ENCODE measurements at regions not wholly inside any gene's neighbourhood (a gene's known extent, or its start where the extent isn't known, plus 50 kb on each side); places are given as distances from the start of the nearest gene placed in this dataset.

DNA sequence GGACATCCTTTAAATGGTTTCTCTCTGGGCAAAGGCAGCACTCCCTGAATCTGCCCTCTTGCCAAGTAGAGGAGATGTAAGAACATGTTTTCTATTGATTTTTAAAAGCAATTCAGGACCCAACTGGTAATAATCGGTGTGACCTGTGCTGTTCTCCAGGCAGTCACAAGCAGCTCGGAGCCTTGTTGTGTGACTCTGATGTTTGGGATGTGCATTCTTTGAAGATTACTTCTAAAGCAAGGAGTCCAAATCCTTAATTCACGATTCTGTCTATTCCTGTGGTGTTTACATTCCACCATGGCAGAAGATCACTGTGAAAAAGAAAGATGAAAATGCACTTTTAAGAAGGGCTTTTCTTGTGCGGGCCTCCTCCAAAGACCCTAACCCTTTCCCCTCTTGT is 122.3 kb upstream of the ZNF536 start:
- Histone ChIP-seq H3K9me3 (ENCODE audit: control insufficient read depth, insufficient read depth, low read length) (no peaks in the 10 kb centered on the region), H3K27ac (ENCODE audit: low read depth, low read length) (no peak overlapping the region), H3K79me2 (ENCODE audit: control insufficient read depth, low read length) (no peaks in the 10 kb centered on the region), H3K9me2 (replicated peaks; ENCODE audit: control insufficient read depth, low read length) (no peaks in the 10 kb centered on the region), H3K4me1 (ENCODE audit: control insufficient read depth, low read length) (no peaks in the 10 kb centered on the region), H3K4me3 (ENCODE audit: low read length) (no peak overlapping the region), H3K4me2 (ENCODE audit: low read length) (no peak overlapping the region), H3F3A (ENCODE audit: control insufficient read depth, insufficient read depth) (no peaks in the 10 kb centered on the region), H4K20me1 (ENCODE audit: control insufficient read depth, insufficient read depth, low read depth, low read length) (no peaks in the 10 kb centered on the region), H3K27me3 (ENCODE audit: control insufficient read depth, low read length) (no peaks in the 10 kb centered on the region), H3K36me3 (ENCODE audit: control insufficient read depth, low read length) (no peaks in the 10 kb centered on the region)
- no peak for TF ChIP-seq EZH2phosphoT487 (IDR thresholded peaks at IDR 0.05; ENCODE audit: borderline replicate concordance, low read length)
- TF ChIP-seq, protein P1, sequence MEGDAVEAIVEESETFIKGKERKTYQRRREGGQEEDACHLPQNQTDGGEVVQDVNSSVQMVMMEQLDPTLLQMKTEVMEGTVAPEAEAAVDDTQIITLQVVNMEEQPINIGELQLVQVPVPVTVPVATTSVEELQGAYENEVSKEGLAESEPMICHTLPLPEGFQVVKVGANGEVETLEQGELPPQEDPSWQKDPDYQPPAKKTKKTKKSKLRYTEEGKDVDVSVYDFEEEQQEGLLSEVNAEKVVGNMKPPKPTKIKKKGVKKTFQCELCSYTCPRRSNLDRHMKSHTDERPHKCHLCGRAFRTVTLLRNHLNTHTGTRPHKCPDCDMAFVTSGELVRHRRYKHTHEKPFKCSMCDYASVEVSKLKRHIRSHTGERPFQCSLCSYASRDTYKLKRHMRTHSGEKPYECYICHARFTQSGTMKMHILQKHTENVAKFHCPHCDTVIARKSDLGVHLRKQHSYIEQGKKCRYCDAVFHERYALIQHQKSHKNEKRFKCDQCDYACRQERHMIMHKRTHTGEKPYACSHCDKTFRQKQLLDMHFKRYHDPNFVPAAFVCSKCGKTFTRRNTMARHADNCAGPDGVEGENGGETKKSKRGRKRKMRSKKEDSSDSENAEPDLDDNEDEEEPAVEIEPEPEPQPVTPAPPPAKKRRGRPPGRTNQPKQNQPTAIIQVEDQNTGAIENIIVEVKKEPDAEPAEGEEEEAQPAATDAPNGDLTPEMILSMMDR (IDR thresholded peaks at IDR 0.05; ENCODE audit: low read depth, low read length, poor library complexity, severe bottlenecking) = no peak

DNA sequence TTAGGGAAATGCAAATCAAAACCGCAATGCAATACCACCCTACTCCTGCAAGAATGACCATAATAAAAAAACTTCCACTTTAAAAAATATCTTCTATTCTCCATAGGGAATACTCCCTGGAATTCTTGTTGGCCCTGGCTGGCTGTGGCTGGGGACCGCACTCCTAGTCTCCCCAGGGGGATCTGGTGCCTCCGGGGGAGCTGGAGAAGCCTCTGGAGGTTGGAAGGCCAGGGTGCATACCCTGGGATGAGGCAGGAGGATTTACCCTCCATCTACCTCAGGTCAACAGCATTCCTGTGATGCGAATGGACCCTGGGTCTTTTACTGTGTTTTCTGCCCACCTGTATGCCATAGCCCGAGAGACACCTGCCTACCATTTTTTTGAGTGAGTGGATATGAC is 120.0 kb upstream of the ZNF536 start:
- Histone ChIP-seq H3K27ac (ENCODE audit: low read depth, low read length) (no peak overlapping the region), H3K27me3 (ENCODE audit: control insufficient read depth, low read length) (no peaks in the 10 kb centered on the region), H3K79me2 (ENCODE audit: control insufficient read depth, low read length) (no peaks in the 10 kb centered on the region), H3K4me3 (ENCODE audit: low read length) (no peak overlapping the region), H3K4me2 (ENCODE audit: low read length) (no peak overlapping the region), H3K4me1 (ENCODE audit: control insufficient read depth, low read length) (no peaks in the 10 kb centered on the region), H3K9me3 (ENCODE audit: control insufficient read depth, insufficient read depth, low read length) (no peaks in the 10 kb centered on the region), H3K36me3 (ENCODE audit: control insufficient read depth, low read length) (no peaks in the 10 kb centered on the region), H4K20me1 (ENCODE audit: control insufficient read depth, insufficient read depth, low read depth, low read length) (no peaks in the 10 kb centered on the region), H3F3A (ENCODE audit: control insufficient read depth, insufficient read depth) (no peaks in the 10 kb centered on the region), H3K9me2 (replicated peaks; ENCODE audit: control insufficient read depth, low read length) (no peaks in the 10 kb centered on the region)
- no peak for TF ChIP-seq EZH2phosphoT487 (IDR thresholded peaks at IDR 0.05; ENCODE audit: borderline replicate concordance, low read length)
- TF ChIP-seq, protein P1 (IDR thresholded peaks at IDR 0.05; ENCODE audit: low read depth, low read length, poor library complexity, severe bottlenecking) = no peak

DNA sequence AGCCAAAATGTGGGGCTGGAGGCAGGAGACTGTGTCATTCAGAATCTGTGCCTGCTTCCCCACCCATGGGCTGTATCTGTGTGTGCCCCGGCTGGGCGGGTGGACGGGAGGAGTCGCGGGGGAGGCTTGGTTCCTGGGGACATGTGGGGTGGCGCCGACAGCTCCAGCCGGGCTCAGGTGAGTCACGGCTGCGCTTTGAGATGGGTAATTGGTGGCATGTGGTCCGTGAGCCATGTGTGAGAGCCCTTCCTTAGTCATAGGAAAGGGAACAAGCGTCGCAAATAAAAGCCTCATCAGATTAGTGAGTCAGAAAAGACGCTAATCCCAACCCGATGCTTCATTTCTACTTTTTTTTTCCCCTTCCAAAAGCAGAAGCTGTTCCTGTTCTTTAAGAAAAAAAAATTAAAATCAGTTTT is 118.6 kb upstream of the ZNF536 start:
- H3K79me2 ChIP-seq (ENCODE audit: control insufficient read depth, low read length) = no peaks in the 10 kb centered on the region
- no peaks in the 10 kb centered on the region for H3K4me1 ChIP-seq (ENCODE audit: control insufficient read depth, low read length)
- no peaks in the 10 kb centered on the region for H3K27me3 ChIP-seq (ENCODE audit: control insufficient read depth, low read length)
- H3K36me3 ChIP-seq (ENCODE audit: control insufficient read depth, low read length) = no peaks in the 10 kb centered on the region
- H3K9me2 ChIP-seq (replicated peaks; ENCODE audit: control insufficient read depth, low read length) = no peaks in the 10 kb centered on the region
- TF ChIP-seq EZH2phosphoT487 (IDR thresholded peaks at IDR 0.05; ENCODE audit: borderline replicate concordance, low read length) = no peak
- TF ChIP-seq, protein P1 (IDR thresholded peaks at IDR 0.05; ENCODE audit: low read depth, low read length, poor library complexity, severe bottlenecking) = no peak
- no peaks in the 10 kb centered on the region for H3F3A ChIP-seq (ENCODE audit: control insufficient read depth, insufficient read depth)
- H3K4me3 ChIP-seq (ENCODE audit: low read length) = no peak overlapping the region
- H3K27ac ChIP-seq (ENCODE audit: low read depth, low read length) = no peak overlapping the region
- H3K4me2 ChIP-seq (ENCODE audit: low read length) = no peak overlapping the region
- H3K9me3 ChIP-seq (ENCODE audit: control insufficient read depth, insufficient read depth, low read length) = no peaks in the 10 kb centered on the region
- H4K20me1 ChIP-seq (ENCODE audit: control insufficient read depth, insufficient read depth, low read depth, low read length) = no peaks in the 10 kb centered on the region

DNA sequence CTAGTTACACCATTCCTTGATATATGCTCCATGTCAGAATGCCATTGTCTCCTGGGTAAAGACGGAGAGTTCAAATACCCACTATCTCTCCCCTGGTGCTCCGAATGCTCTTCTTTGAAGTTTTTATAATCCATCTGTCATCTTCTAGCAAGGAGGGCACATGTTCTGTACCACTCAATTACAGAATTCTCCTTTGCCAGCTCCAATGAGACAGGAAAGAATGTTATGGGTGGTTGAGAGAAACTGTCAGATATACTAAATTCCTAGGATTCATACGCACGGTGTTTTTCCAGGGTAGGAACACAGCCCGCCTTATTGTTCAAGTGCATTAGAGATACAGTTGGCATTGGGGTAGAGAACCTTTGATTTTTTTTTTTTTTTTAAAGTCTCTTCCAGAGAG is 118.0 kb upstream of the ZNF536 start:
- H3K36me3 ChIP-seq (ENCODE audit: control insufficient read depth, low read length) = no peaks in the 10 kb centered on the region
- no peaks in the 10 kb centered on the region for H3K4me1 ChIP-seq (ENCODE audit: control insufficient read depth, low read length)
- no peaks in the 10 kb centered on the region for H3K9me3 ChIP-seq (ENCODE audit: control insufficient read depth, insufficient read depth, low read length)
- no peaks in the 10 kb centered on the region for H3K9me2 ChIP-seq (replicated peaks; ENCODE audit: control insufficient read depth, low read length)
- H3K4me3 ChIP-seq (ENCODE audit: low read length) = no peak overlapping the region
- no peaks in the 10 kb centered on the region for H3F3A ChIP-seq (ENCODE audit: control insufficient read depth, insufficient read depth)
- no peak overlapping the region for H3K27ac ChIP-seq (ENCODE audit: low read depth, low read length)
- TF ChIP-seq, protein P1 (IDR thresholded peaks at IDR 0.05; ENCODE audit: low read depth, low read length, poor library complexity, severe bottlenecking) = no peak
- TF ChIP-seq EZH2phosphoT487 (IDR thresholded peaks at IDR 0.05; ENCODE audit: borderline replicate concordance, low read length) = no peak
- no peak overlapping the region for H3K4me2 ChIP-seq (ENCODE audit: low read length)
- no peaks in the 10 kb centered on the region for H4K20me1 ChIP-seq (ENCODE audit: control insufficient read depth, insufficient read depth, low read depth, low read length)
- H3K79me2 ChIP-seq (ENCODE audit: control insufficient read depth, low read length) = no peaks in the 10 kb centered on the region
- no peaks in the 10 kb centered on the region for H3K27me3 ChIP-seq (ENCODE audit: control insufficient read depth, low read length)

Measured in DOHH2 (cell line).